ENCODE measurements at regions not wholly inside any gene's neighbourhood (a gene's known extent, or its start where the extent isn't known, plus 50 kb on each side); places are given as distances from the start of the nearest gene placed in this dataset.
A peak's percentile ranks its signal among the peaks of the same experiment; 100 is the strongest.

DNA sequence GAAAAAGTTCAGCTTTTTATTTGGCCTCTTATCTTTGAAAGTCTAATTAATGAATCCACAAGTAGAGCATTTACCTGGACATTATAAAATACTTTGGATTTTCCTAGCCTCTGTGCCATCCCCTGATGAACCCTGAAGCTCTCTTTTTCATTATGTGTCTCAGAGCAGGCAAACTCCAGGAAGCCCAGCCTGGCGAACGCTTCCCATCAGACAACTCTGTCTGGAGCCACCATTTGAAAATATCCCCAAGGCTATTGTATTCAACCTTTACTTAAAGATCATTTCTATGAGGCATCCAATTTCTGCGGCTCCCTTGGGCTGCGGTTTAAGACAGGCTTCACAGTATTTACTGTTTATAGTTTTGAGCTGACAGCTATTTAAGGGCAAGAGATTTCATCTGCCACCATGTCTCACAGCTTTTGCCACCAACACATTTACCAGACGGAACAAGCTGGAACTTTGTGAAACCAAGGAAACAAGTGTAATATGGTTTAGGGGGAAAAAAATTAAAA, 257.2 kb upstream of the GLI3 start:
- Histone ChIP-seq H4K20me1 (ENCODE audit: insufficient read depth) (no peaks in the 10 kb centered on the region), H3K4me2 (peak overlapping the region; percentile 67), H3K9me3 (no peaks in the 10 kb centered on the region), H3K27ac (ENCODE audit: low read depth in 2 of 2, low read length in 1 of 2) (no peak overlapping the region), H3K4me1 (ENCODE audit: control insufficient read depth in 1 of 2, insufficient read depth in 2 of 2, low read depth in 1 of 2, low read length in 1 of 2) (peaks cover 0 to 9% of the 10 kb centered on the region in 2 experiments; a peak in 2 of 4 replicates), H3K4me3 (ENCODE audit: low read depth in 2 of 2, low read length in 1 of 2) (peak overlapping the region in 1 of 2 experiments; percentile 42; a peak in 2 of 4 replicates), H3K9ac (no peak overlapping the region), H3K9me2 (no peaks in the 10 kb centered on the region; the same call in 1 of the 2 replicates), H3F3A (replicated peaks; ENCODE audit: insufficient read depth) (peaks cover 7% of the 10 kb centered on the region), H3K36me3 (replicated peaks in 1 of 2; ENCODE audit: control insufficient read depth in 1 of 2, insufficient read depth in 2 of 2, low read length in 1 of 2) (no peaks in the 10 kb centered on the region), H3K27me3 (ENCODE audit: insufficient read depth) (peaks cover 35% of the 10 kb centered on the region; the same call in 1 of the 2 replicates), H2AFZ (ENCODE audit: low read depth) (0 out of 2 replicates have a peak overlapping the region, but pooled peaks have one; percentile 5), H3K79me2 (ENCODE audit: insufficient read depth) (no peaks in the 10 kb centered on the region)
- no peak for DNase-seq
- ChIA-PET POLR2A (no interaction called here), CTCF (no interaction called here)
- TF ChIP-seq RXRA (IDR thresholded peaks at IDR 0.05; ENCODE audit: borderline replicate concordance, low read depth) (no peak), POLR2AphosphoS5 (IDR thresholded peaks at IDR 0.05; ENCODE audit: low read depth, low read length) (no peak), YY1 (IDR thresholded peaks at IDR 0.05; ENCODE audit: low read depth) (no peak), GATA2 (CRISPR knock-in tag; IDR thresholded peaks at IDR 0.05) (no peak), MEF2A (IDR thresholded peaks at IDR 0.05; ENCODE audit: borderline replicate concordance, low read depth) (no peak), SIN3A (IDR thresholded peaks at IDR 0.05; ENCODE audit: borderline replicate concordance, low read depth, low read length) (no peak), EZH2phosphoT487 (IDR thresholded peaks at IDR 0.05; ENCODE audit: borderline replicate concordance, low read depth) (no peak)
- 8% methylated on average over 5 of the region's 5 CpGs for WGBS (ENCODE audit: low lambda C conversion rate)

DNA sequence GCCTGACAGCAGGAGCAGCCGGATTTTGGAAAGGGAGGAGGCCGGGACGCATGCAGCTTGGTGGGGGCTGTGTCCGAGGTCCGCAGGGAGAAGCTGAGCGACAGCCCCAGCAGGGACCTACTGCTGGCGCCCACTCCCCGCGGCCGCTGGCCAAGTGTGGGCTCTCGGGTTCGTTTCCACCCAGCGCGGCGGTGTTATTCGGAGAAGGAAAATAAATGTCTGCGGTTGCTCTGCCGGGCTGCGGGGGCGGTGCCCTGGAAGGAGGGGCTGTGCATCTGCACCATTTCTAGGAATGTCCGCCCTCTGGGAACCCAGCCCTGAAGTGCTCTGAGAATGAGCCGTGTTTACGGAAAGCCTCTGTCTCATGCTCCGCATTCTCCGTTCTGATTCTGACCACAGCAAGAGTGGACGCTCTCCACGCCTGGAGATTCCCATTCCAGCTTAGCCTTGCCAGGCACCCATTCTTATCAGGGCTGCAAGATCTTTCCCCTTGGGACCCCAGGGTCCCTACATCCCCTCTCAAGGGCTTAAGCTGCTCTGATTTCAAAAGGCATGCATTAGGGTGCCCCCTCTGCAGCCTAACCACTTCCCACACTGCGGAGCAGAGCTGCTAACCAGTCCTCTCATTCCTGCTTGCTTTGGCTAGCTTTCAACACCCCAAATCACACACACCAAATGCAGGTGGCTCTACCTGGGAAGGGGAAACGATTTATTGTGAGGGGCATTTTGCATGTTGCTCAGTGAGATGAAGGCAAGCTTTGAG, 256.6 kb upstream of the GLI3 start:
- Histone ChIP-seq H3K27me3 (ENCODE audit: insufficient read depth) (peaks cover 35% of the 10 kb centered on the region; the same call in 1 of the 2 replicates), H3K9me3 (no peaks in the 10 kb centered on the region), H3K36me3 (replicated peaks in 1 of 2; ENCODE audit: control insufficient read depth in 1 of 2, insufficient read depth in 2 of 2, low read length in 1 of 2) (no peaks in the 10 kb centered on the region), H3K27ac (ENCODE audit: low read depth in 2 of 2, low read length in 1 of 2) (no peak overlapping the region), H2AFZ (ENCODE audit: low read depth) (peak overlapping the region; percentile 5; the same call in 1 of the 2 replicates), H3K4me2 (peak overlapping the region; percentile 67), H3K9ac (no peak overlapping the region), H4K20me1 (ENCODE audit: insufficient read depth) (no peaks in the 10 kb centered on the region), H3K79me2 (ENCODE audit: insufficient read depth) (no peaks in the 10 kb centered on the region), H3K4me1 (ENCODE audit: control insufficient read depth in 1 of 2, insufficient read depth in 2 of 2, low read depth in 1 of 2, low read length in 1 of 2) (peaks cover 0 to 9% of the 10 kb centered on the region in 2 experiments; a peak in 2 of 4 replicates), H3K4me3 (ENCODE audit: low read depth in 2 of 2, low read length in 1 of 2) (peak overlapping the region; percentile 34 to 42; a peak in 3 of 4 replicates), H3K9me2 (no peaks in the 10 kb centered on the region; the same call in 1 of the 2 replicates), H3F3A (replicated peaks; ENCODE audit: insufficient read depth) (peaks cover 7% of the 10 kb centered on the region)
- ChIA-PET CTCF (no interaction called here), POLR2A (no interaction called here)
- peak; percentile 20 for DNase-seq
- TF ChIP-seq RFX5 (IDR thresholded peaks at IDR 0.05; ENCODE audit: low read length) (no peak), SMC3 (IDR thresholded peaks at IDR 0.05; ENCODE audit: low read depth, low read length) (no peak), FOSL2 (IDR thresholded peaks at IDR 0.05; ENCODE audit: borderline replicate concordance, low read depth) (no peak), GABPA (IDR thresholded peaks at IDR 0.05; ENCODE audit: low read depth) (no peak), JUND (IDR thresholded peaks at IDR 0.05) (no peak)
- TF ChIP-seq, protein P1, sequence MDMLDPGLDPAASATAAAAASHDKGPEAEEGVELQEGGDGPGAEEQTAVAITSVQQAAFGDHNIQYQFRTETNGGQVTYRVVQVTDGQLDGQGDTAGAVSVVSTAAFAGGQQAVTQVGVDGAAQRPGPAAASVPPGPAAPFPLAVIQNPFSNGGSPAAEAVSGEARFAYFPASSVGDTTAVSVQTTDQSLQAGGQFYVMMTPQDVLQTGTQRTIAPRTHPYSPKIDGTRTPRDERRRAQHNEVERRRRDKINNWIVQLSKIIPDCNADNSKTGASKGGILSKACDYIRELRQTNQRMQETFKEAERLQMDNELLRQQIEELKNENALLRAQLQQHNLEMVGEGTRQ (IDR thresholded peaks at IDR 0.05; ENCODE audit: borderline replicate concordance, low read depth, low read length) = no peak
- TF ChIP-seq, protein P2, sequence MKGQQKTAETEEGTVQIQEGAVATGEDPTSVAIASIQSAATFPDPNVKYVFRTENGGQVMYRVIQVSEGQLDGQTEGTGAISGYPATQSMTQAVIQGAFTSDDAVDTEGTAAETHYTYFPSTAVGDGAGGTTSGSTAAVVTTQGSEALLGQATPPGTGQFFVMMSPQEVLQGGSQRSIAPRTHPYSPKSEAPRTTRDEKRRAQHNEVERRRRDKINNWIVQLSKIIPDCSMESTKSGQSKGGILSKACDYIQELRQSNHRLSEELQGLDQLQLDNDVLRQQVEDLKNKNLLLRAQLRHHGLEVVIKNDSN (IDR thresholded peaks at IDR 0.05; ENCODE audit: borderline replicate concordance, low read depth) = no peak
- WGBS (ENCODE audit: low lambda C conversion rate) = under 1% methylated on average over 12 of the region's 29 CpGs

Data from SK-N-SH (cell line).